ENCODE measurements at regions not wholly inside any gene's neighbourhood (a gene's known extent, or its start where the extent isn't known, plus 50 kb on each side); places are given as distances from the start of the nearest gene placed in this dataset.
"Not testable (repeated sequence)": the region's sequence is repeated elsewhere in the genome, so short reads cannot be mapped to it uniquely, and the experiment has no call there.

- no peak for DNase-seq
Measured at GRCh38 chr7:89773611-89774010, 380.7 kb upstream of the STEAP1 start.

- DNase-seq, result no peak
Measured at GRCh38 chr7:89775459-89775858, 378.8 kb upstream of the STEAP1 start.

- DNase-seq, result no peak
Measured at GRCh38 chr7:89776980-89777379, 377.3 kb upstream of the STEAP1 start.

- DNase-seq, result no peak
Measured at GRCh38 chr7:89777499-89777898, 376.8 kb upstream of the STEAP1 start.

- DNase-seq, result no peak
Measured at GRCh38 chr7:89780291-89780690, 374.0 kb upstream of the STEAP1 start.

- DNase-seq, result no peak
Measured at GRCh38 chr7:89796481-89796880, 357.8 kb upstream of the STEAP1 start.

- no peak for DNase-seq
Measured at GRCh38 chr7:89797965-89798598, 356.2 kb upstream of the STEAP1 start.

- DNase-seq, result no peak
Measured at GRCh38 chr7:89798599-89798996, 355.7 kb upstream of the STEAP1 start.

- DNase-seq, result no peak
Measured at GRCh38 chr7:89800761-89801160, 353.5 kb upstream of the STEAP1 start.

- no peak for DNase-seq
Measured at GRCh38 chr7:89809291-89809690, 345.0 kb upstream of the STEAP1 start.

GRCh38 chr7:89813081-89813480 is 341.2 kb upstream of the STEAP1 start:
- DNase-seq, result no peak

GRCh38 chr7:89826121-89826520 is 328.1 kb upstream of the STEAP1 start:
- no peak for DNase-seq

- no peak for DNase-seq
Measured at GRCh38 chr7:89826557-89826956, 327.7 kb upstream of the STEAP1 start.

GRCh38 chr7:89837515-89837914 is 316.8 kb upstream of the STEAP1 start:
- peak; percentile 75 to 89 for DNase-seq

GRCh38 chr7:89839329-89839728 is 314.9 kb upstream of the STEAP1 start:
- DNase-seq, result no peak

- DNase-seq, result no peak
Measured at GRCh38 chr7:89845952-89846351, 308.3 kb upstream of the STEAP1 start.

GRCh38 chr7:89849052-89849451 is 305.2 kb upstream of the STEAP1 start:
- no peak for DNase-seq

GRCh38 chr7:89857053-89857452 is 297.2 kb upstream of the STEAP1 start:
- DNase-seq, result not testable (repeated sequence)

GRCh38 chr7:89857767-89858166 is 296.5 kb upstream of the STEAP1 start:
- DNase-seq, result no peak

- no peak for DNase-seq
Measured at GRCh38 chr7:89887489-89887888, 266.8 kb upstream of the STEAP1 start.

- no peak for DNase-seq
Measured at GRCh38 chr7:89908736-89909135, 245.5 kb upstream of the STEAP1 start.

- no peak for DNase-seq
Measured at GRCh38 chr7:89914711-89915110, 239.6 kb upstream of the STEAP1 start.

GRCh38 chr7:89926194-89926593 is 228.1 kb upstream of the STEAP1 start:
- DNase-seq, result no peak

GRCh38 chr7:89926701-89927100 is 227.6 kb upstream of the STEAP1 start:
- DNase-seq, result no peak

- no peak for DNase-seq
Measured at GRCh38 chr7:89927762-89928161, 226.5 kb upstream of the STEAP1 start.

- no peak for DNase-seq
Measured at GRCh38 chr7:89928451-89928850, 225.8 kb upstream of the STEAP1 start.
